Endodermal cell (in vitro differentiated cells): ENCODE measurements at regions not wholly inside any gene's neighbourhood (a gene's known extent, or its start where the extent isn't known, plus 50 kb on each side); places are given as distances from the start of the nearest gene placed in this dataset.

Experiments used
- DNase-seq: peaks from one replicate; pipeline ENCODE4 v3.0.0-alpha.2; 2017
- H3K27ac ChIP-seq: 2 replicates; pipeline ENCODE4 v1.5.1; 2013; ENCODE audit warnings: mild to moderate bottlenecking, low read depth, low read length, moderate library complexity
- H3K27me3 ChIP-seq: 2 replicates; pipeline ENCODE4 v1.6.1; 2013; ENCODE audit warnings: mild to moderate bottlenecking, low read length, moderate library complexity; ENCODE audit not compliant: insufficient read depth, control insufficient read depth, poor library complexity, severe bottlenecking
- H3K36me3 ChIP-seq: 2 replicates; pipeline ENCODE4 v1.7.0; 2013; ENCODE audit warnings: mild to moderate bottlenecking, low read length, moderate library complexity; ENCODE audit not compliant: control insufficient read depth, insufficient read depth
- H3K4me1 ChIP-seq: one replicate; pipeline ENCODE4 v1.7.0; 2013; ENCODE audit warnings: low read length; ENCODE audit not compliant: control insufficient read depth, insufficient read depth
- H3K4me3 ChIP-seq: 2 replicates; pipeline ENCODE4 v1.5.1; 2013; ENCODE audit warnings: mild to moderate bottlenecking, low read length, moderate library complexity
- H3K9ac ChIP-seq: 2 replicates; pipeline ENCODE4 v1.6.1; 2013; ENCODE audit warnings: mild to moderate bottlenecking, low read length, moderate library complexity; ENCODE audit not compliant: poor library complexity, severe bottlenecking; ENCODE audit errors: extremely low read depth
- H3K9me3 ChIP-seq: 2 replicates; pipeline ENCODE4 v1.6.1; 2013; ENCODE audit warnings: mild to moderate bottlenecking, low read length, moderate library complexity; ENCODE audit not compliant: control insufficient read depth
- H3K27ac Mint-ChIP-seq: 2 replicates; pipeline ENCODE4 v1.8.0; 2020; ENCODE audit warnings: mixed read lengths
- H3K27me3 Mint-ChIP-seq: 2 replicates; pipeline ENCODE4 v1.8.0; 2021; ENCODE audit warnings: mild to moderate bottlenecking, mixed read lengths; ENCODE audit not compliant: insufficient read depth
- H3K36me3 Mint-ChIP-seq: 2 replicates; pipeline ENCODE4 v1.8.0; 2020; ENCODE audit warnings: low read depth, mixed read lengths
- H3K4me1 Mint-ChIP-seq: 2 replicates; pipeline ENCODE4 v1.8.0; 2020; ENCODE audit warnings: mixed read lengths
- H3K4me3 Mint-ChIP-seq: 2 replicates; pipeline ENCODE4 v1.8.0; 2020; ENCODE audit warnings: mild to moderate bottlenecking, moderate library complexity, mixed read lengths
- H3K9me3 Mint-ChIP-seq: 2 replicates; pipeline ENCODE4 v1.8.0; 2020; ENCODE audit warnings: mild to moderate bottlenecking, mixed read lengths
- WGBS, 2 experiments: methylation state at CpG; one replicate each; pipeline versions ENCODE4 v1.1.5 to v1.1.7; 2013; ENCODE audit warnings: missing lambda C conversion rate in 2 of 2, mixed read lengths in 1 of 2; ENCODE audit not compliant: insufficient coverage in 1 of 2, insufficient read length in 1 of 2; 5-methylcytosine and 5-hydroxymethylcytosine counted together
- TF ChIP-seq, protein P1 (sequence below): fragments of 200-600 bp; sonication (generic); conservative IDR thresholded peaks from 2 replicates; pipeline ENCODE4 v1.5.0; 2021; ENCODE audit warnings: antibody characterized with exemption, mild to moderate bottlenecking

DNA sequence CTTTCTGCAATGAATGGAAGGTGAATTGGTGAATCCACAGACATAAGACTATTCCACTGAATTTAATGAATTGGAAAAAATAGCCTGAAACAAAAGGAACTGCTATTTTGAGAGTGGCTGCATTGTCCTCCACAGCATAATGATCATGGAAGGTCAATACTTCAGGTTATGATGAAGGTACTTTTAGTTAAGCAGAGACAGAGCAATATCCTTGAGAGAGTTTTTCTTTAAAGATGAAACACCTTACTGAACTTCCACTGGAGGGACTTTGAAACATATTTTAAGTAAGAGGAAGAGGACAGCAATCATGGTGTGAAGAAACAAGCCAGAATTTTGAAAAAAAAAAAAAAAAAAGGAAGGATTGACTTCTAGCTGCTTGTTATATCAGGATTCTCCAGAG, 68.8 kb upstream of the DPP10 start:
- Histone ChIP-seq H3K4me1 (no peaks in the 10 kb centered on the region), H3K36me3 (no peaks in the 10 kb centered on the region), H3K27me3 (no peaks in the 10 kb centered on the region), H3K9me3 (peaks cover 7% of the 10 kb centered on the region), H3K9ac (no peak overlapping the region), H3K27ac (no peak overlapping the region), H3K4me3 (no peak overlapping the region)
- DNase-seq: no peak
- Mint-ChIP-seq H3K36me3 (no peaks in the 10 kb centered on the region), H3K4me1 (no peaks in the 10 kb centered on the region), H3K27me3 (no peaks in the 10 kb centered on the region), H3K9me3 (peaks cover 16% of the 10 kb centered on the region), H3K27ac (no peak overlapping the region), H3K4me3 (no peak overlapping the region)
- TF ChIP-seq, protein P1, sequence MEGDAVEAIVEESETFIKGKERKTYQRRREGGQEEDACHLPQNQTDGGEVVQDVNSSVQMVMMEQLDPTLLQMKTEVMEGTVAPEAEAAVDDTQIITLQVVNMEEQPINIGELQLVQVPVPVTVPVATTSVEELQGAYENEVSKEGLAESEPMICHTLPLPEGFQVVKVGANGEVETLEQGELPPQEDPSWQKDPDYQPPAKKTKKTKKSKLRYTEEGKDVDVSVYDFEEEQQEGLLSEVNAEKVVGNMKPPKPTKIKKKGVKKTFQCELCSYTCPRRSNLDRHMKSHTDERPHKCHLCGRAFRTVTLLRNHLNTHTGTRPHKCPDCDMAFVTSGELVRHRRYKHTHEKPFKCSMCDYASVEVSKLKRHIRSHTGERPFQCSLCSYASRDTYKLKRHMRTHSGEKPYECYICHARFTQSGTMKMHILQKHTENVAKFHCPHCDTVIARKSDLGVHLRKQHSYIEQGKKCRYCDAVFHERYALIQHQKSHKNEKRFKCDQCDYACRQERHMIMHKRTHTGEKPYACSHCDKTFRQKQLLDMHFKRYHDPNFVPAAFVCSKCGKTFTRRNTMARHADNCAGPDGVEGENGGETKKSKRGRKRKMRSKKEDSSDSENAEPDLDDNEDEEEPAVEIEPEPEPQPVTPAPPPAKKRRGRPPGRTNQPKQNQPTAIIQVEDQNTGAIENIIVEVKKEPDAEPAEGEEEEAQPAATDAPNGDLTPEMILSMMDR: no peak

DNA sequence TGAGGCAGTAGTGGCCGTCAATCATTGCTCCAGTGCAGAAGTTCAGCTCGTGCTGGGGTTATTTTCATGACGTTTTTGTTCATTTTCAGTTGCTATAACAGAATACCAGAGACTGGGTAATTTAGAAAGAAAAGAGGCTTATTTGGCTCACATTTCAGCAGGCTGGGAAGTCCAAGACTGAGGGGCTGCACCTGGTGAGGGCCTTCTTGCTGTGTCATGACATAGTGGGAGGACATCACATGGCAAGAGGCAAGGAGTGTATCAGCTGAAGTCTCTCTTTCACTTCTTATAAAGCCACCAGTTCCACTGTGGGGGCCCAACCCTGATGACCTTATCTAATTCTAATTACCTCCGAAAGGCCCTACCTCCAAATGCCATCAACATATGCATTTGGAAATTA, 58.0 kb upstream of the DPP10 start:
- H3K36me3 Mint-ChIP-seq: no peaks in the 10 kb centered on the region
- no peaks in the 10 kb centered on the region for H3K9me3 ChIP-seq
- H3K4me3 Mint-ChIP-seq: no peak overlapping the region
- no peak for DNase-seq
- H3K27me3 Mint-ChIP-seq: no peaks in the 10 kb centered on the region
- H3K9me3 Mint-ChIP-seq: no peaks in the 10 kb centered on the region
- no peaks in the 10 kb centered on the region for H3K4me1 Mint-ChIP-seq
- H3K27ac ChIP-seq: no peak overlapping the region
- 89 to 96% methylated on average over 3 to 4 of the region's 4 CpGs for WGBS, 2 experiments
- no peak overlapping the region for H3K27ac Mint-ChIP-seq
- no peak overlapping the region for H3K4me3 ChIP-seq
- no peaks in the 10 kb centered on the region for H3K36me3 ChIP-seq
- H3K9ac ChIP-seq: no peak overlapping the region
- no peaks in the 10 kb centered on the region for H3K4me1 ChIP-seq
- TF ChIP-seq, protein P1: no peak
- no peaks in the 10 kb centered on the region for H3K27me3 ChIP-seq

DNA sequence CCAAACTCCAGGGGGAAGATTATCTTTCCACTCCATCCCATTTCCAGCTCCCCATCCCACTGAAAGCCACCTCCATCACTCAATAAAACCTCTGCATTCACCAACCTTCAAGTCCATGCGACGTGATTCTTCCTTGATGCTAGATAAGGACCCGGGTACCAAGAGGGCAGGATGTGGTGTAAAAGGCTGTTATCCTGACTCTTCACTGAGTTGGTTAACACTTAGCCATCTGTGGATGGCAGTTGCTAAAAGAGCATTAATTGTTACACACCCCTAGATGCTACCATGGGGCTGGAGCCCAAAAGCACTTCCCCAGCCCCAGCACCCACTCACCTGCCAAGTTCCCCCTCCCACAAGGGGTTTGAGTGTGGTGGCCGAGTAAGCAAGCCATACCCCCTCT, 53.4 kb upstream of the DPP10 start:
- no peak for DNase-seq
- Histone ChIP-seq H3K4me3 (no peak overlapping the region), H3K27ac (no peak overlapping the region), H3K9me3 (no peaks in the 10 kb centered on the region), H3K9ac (no peak overlapping the region), H3K36me3 (no peaks in the 10 kb centered on the region), H3K4me1 (no peaks in the 10 kb centered on the region), H3K27me3 (no peaks in the 10 kb centered on the region)
- H3K4me1 Mint-ChIP-seq: no peaks in the 10 kb centered on the region
- H3K36me3 Mint-ChIP-seq: no peaks in the 10 kb centered on the region
- TF ChIP-seq, protein P1: no peak
- no peaks in the 10 kb centered on the region for H3K9me3 Mint-ChIP-seq
- no peaks in the 10 kb centered on the region for H3K27me3 Mint-ChIP-seq
- whole genome bisulfite sequencing, 2 experiments: 83 to 89% methylated on average over 1 to 4 of the region's 4 CpGs
- H3K4me3 Mint-ChIP-seq: no peak overlapping the region
- no peak overlapping the region for H3K27ac Mint-ChIP-seq
